ENCODE measurements at regions not wholly inside any gene's neighbourhood (a gene's known extent, or its start where the extent isn't known, plus 50 kb on each side); places are given as distances from the start of the nearest gene placed in this dataset.
"Not testable (repeated sequence)": the region's sequence is repeated elsewhere in the genome, so short reads cannot be mapped to it uniquely, and the experiment has no call there.

DNA sequence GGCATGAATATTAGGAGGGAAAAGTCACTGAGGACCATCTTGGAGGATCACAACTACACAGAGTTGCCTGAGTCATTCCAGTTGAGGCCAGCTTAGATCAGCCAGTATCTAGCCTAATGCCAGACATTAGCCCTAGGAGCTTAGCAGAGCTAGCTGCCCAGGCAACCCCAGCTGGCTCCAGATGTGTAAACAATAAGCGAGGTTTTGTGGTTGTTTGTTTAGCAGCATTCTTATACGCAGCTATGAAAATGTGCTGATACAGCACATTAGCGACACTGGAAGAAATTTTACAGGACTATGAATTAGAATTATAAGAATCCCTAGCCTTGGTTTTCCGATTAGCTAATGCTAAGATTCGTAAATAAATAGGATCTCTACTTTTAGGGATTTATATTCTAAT is 59.3 kb downstream of the BTBD3 start:
- no peak for DNase-seq

DNA sequence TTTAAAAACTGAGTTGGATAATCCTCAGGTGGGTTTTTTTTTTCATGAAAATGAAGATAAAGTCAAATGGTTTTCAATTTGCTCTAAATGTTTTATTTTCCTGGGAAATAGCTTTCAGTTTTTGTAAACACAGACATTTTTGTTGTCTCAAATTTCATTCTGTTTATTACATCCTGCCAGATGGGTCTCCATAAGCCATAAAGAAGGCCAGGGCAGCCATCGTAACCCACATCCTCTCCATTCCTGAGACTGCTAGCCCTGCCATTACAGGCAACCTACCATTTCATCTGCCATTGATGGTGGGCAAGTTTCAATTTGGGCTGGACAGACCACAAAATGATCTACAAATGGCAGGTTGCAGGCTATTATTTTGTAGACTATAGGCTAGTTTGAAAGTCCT is 60.8 kb downstream of the BTBD3 start:
- DNase-seq: no peak

DNA sequence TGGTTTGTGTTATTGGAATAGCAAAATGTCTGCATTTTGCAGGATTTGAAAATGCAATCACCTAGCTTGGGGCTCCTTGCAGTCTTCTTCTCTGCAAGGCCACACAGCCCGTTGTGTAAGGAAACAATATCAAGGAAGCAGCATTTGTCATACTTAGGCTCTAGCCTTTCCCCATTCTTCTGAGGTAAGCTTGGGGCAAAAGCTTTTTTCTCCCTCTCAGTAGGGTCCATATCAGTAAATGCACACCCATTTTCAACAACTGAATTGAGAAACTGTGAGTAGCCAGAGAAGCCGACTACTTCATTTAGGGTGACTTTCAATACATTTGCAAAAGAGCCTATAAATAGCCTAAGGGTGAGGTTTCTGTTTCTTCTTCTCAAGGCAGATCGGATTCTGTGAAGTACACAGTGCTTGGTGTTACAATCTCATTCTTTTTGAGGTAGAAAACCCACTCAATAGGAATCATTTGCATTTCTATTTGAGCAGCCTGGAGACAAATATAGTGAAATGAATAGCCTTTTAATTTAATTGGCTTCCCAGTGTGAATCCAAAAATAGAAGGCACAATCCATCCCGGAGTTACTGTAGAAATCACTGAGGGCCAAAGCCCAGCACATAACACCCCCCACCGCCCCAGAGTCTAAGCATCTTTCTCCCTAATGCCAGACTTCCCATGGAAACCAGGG is 61.8 kb downstream of the BTBD3 start:
- no peak for DNase-seq

DNA sequence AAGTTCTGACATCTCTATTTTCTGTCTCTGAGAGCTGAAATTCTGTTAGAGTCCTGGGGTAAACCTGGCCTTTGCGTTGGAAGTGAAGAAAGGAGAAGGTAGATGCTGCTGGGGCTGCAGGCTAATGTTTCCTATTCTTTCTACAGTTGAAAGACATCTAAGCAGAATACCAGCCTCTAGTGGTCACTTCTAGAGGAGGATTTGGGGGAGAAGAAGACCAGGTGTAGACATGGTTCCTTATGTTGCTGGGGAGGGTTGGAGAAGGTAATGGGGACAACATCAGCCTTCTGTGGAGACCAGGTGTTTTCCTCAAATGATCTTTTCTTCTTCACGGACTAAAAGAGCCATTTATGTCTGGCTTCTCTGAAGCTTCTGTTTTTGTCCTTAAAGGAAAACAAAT is 62.6 kb downstream of the BTBD3 start:
- DNase-seq: no peak

DNA sequence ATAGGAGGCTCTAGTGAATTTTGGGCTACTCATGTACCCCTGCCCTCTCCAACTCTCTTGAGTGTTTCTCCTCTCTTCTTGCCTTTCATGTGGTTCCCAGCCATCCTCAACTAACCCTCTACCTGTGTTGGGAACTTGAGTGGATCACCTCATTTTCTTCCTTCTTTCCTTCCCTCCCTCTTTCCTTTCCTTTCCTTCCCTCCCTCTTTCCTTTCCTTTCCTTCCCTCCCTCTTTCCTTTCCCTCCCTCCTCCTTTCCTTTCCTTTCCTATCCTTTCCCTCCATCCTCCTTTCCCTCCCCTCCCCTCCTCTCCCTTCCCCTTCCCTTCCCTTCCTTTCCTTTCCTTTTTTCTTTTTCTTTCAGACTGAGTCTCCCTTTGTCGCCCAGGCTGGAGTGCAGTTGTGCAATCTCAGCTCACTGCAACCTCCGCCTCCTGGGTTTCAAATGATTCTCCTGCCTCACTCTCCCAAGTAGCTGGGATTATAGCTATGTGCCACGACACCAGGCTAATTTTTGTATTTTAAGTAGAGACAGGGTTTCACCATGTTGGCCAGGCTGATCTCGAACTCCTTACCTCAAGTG is 63.8 kb downstream of the BTBD3 start:
- DNase-seq: no peak

DNA sequence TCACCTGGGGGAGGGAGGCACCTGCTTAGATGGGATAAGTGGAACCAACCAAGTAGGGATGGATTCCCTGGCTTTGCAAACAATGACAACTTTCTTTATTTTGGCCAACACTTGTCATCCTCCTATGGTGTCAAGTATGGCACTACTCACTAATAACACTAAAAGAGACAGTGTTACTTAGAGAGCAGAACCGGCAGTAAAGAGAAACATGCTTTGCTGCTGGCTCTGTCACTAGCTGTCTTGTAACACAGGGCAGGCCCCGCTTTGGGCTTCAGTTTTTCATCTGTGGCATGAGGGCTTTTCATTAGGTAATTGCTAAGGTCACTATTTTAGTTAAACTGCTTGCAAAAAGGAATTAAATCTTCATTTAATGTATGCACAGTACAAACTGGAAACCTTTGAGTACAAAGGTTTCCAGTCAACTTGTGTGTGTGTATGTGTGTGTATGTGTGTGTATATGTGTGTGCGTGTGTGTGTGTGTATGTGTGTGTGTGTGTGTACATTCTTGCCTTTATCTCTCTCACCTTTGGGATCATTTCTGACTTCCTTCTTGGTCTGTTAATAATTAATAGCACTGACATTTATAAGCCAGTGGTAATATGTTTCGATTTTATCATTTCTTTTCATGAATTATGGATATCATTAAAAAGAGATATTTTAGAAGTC is 64.7 kb downstream of the BTBD3 start:
- no peak for DNase-seq

DNA sequence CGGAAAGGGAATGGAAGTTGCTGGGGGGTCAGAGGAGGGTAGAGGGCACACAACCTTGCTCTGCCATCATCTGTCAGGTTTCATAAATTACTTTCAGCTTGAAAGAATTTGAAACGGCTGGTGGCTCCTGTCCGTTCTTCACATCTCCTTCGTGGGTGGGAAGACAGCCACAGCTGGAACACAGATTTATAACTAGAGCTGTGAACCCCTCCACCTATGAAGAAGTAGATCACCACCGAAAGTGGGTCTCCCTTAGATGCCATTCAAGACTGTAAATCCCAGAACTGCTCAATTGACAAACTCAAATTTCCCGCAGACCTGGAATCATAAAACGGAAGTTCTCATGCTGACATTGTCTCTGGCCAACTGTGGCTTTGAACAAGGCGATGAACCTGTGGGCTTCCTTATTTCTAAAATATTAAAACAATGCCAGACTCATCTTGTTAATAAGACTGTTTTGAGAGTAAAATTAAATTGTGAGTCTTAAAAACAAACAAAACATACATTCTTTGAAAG is 65.3 kb downstream of the BTBD3 start:
- no peak for DNase-seq

DNA sequence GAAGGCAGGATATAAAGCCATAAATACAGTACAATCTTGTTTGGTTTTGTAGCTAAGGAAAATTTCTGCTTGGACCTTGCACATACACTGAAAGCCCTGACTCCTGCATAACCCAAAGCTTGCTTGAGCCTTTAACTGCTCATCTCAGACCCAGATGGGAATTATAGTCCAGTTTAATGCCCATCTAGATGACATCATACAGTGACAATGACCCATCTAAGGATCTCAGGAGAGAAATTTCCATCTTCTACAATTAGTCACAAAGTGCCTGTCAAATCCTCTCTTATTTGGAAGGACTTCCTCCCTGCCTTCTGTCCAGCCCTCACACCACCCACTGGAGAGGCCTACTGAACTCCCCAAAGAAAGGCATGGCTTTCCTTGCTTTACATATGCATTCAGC is 69.3 kb downstream of the BTBD3 start:
- no peak for DNase-seq

DNA sequence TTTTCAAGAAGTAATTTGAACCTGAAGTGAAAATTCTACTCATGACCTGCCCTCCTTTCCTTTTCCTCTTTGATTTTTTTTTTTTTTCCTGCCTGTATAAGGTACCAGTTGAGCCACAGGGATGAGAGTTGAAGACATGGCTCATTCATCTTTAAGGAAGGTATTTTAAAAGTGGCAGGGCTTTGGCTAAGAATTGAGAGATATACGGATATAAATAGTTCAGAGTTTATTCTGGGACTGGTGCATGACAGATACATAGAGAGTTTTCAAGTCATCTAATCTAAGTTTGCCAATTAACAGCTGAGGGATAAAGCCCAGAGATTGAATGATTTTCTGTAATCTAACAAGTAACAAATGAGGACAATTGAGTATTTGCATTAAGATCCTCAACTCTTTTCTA is 69.8 kb downstream of the BTBD3 start:
- no peak for DNase-seq

DNA sequence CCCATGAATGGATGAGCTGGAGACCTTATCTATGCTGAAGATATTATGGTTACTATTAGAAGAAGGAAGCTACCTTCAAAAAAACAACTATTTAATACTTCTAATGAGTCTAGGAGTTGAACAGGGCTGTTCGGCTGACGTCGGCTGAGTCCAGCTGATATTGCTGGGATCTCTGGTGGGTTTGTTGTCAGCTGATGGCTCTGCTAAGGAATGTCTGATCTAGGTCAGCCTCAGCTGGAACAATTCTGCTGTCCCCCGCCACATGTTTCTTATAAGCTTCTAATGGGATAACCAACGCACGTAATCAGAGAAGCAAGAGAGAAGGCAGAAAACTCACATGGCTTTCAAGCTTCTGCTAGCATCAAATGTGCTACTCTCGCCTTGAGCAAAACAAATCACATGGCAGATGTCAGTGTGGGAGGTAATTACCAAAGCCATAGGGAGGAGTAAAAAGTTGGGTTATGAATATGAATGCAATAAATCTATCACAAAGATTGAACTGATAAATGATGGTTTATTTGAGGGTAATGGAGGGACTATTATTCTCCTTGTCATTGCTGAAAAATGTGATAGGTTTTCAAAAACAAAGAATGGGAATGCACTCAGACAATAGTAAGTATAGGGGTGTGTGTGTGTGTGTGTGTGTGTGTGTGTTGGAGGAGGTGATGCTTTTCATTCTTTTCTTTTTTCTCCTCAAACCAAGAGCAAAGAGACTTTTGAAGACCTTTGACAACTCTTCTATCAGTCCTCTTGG is 71.5 kb downstream of the BTBD3 start:
- no peak for DNase-seq

DNA sequence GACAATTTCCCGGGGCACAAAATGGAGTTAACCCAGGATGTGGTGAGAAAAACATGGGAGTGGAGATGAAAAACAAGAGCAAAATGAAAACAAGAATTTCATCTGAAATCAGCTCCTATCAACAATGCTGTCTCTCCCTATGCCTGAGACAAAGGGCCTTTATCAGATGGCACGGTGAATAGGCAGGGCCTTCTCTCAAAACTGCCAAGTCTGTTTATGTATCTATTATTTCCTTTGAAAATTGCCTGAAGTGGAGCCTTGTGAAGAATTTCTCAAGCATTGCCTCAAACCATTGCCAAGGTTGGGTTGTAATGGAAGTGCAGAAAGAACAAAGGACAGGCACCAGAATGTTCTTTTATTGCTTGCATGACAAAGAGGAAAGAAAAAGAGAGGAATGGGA is 74.7 kb downstream of the BTBD3 start:
- no peak for DNase-seq

DNA sequence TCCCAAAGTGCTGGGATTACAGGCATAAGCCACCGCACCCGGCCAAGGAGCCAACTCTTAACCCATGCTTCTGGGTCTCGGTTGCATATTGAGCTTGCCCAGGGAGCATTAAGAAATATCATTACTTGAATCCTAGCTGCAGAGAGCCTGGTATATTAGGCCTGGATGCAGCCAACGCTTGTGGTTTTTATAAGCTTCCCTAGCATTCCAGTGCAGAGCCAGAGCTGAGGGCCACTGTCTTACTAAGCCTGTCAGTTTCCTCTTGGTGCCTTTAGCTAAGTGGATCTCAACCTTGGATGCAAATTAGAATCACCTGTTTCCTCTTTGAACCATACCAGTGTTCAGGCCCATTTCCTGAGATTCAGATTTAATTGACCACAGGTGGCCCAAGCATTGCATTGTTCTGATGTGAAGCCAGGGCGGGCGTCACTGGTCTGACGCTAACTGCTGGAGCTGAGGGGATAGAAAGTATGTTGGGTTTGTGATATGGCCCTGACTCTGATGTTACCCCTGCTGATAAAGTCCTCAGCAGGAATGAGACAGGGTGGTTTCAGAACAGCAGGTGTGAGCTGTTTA is 76.3 kb downstream of the BTBD3 start:
- no peak for DNase-seq

DNA sequence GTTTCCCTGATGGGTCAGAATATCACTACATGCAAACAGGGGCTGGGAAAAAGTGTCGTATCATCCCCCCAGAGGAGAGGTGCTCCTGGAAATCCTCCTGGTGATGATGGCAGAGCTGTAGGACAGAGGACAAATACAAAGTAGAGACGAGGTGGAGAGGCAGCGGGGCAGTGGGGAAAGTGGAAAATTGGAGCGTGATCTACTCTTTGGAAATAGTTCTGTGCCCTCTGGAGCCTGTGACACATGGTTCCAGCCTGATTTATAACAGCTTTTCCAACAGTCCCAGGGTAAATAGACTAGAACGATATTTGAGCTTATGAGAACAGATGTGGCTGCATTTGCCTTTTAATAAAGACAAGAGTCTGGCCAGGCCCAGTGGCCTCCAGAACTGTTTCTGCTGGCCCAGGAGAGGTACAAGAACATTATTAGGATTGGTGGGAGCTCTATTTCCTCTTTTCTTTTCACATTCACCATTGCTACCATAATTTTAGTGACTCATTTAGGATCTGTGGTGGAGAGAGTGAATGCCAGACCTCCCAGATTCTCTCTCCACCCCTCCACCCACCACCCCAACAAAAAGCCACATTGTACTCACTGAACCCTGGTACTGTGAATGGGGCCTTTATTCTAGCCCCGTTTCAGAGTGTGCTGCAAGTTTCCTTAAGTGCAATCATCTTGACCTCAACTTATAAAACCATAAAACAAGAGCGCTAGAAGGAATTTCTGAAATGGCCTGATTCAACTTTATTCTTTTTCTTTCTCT is 78.3 kb downstream of the BTBD3 start:
- DNase-seq: no peak

DNA sequence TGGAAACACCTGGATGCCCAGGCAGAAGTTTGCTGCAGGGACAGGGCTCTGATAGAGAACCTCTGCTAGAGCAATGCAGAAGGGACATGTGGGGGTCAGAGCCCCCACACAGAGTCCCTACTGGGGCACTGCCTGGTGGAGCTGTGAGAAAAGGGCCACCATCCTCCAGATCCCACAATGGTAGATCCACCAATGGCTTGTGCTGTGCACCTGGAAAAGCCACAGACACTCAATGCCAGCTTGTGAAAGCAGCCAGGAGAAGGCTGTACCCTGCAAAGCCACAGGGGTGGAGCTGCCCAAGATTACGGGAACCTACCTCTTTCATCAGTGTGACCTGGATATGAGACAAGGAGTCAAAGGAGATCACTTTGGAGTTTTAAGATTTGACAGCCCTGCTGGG is 87.1 kb downstream of the BTBD3 start:
- DNase-seq: not testable (repeated sequence)

DNA sequence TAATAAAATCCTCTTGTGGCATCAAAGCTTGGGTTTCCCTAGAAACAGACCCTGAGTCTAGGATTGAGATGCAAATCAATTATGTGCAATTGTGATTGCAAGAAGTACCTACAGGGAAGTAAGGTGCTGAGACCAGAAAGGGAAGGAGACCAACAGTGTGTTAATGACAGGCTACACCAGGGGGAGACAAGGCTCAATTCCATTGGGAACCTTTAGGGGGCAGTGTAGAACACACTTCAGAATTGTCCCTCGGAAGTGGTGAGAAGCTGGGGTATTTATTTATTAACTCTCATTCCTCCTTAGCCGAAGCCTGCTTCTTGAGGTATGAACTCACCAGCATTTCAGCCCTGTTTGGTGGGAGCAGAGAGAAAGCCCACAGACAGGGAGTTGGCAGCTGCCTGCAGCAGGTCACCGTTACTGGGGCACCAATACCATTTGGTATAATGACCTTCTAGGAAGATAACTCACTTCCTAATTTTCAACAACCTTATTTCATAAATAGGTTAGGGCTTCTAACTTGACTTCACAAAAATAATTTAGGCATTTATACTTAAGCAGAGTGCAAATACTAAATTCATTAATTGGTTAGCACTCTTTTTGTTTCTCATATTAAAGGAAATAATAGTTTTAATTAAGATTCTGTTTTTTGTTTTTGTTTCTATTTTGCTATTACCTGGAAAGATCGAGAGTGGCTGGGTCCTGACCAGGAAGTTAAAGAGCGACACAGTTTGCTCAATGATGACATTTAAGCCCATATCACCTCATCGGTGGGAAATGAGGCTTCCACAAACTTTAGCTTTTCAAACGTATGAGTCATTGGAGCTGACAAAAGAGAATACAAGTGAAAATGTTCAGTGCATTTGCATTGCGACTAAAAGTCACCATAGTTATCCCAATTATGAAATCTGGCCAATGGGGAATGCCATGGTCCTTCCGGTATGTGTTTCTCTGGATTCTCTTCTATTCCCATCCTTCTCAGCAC is 94.8 kb downstream of the BTBD3 start:
- DNase-seq: no peak

DNA sequence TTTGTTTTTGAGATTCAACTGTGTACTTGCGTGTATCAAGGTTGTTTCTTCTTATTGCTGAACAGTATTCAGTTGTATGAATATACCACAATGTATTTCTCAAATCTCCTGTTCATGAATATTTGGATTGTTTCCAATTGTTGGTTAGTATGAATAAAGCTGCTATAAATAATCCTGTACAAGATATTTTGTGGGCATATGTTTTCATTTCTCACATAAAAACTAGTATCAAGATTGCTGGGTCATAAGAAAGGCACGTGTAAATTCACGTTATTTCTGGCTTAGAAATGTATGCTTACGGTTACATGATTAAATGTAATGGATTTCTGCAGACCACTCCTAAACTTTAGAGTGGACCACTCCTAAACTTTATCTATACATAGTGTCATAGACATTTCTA is 96.6 kb downstream of the BTBD3 start:
- no peak for DNase-seq

DNA sequence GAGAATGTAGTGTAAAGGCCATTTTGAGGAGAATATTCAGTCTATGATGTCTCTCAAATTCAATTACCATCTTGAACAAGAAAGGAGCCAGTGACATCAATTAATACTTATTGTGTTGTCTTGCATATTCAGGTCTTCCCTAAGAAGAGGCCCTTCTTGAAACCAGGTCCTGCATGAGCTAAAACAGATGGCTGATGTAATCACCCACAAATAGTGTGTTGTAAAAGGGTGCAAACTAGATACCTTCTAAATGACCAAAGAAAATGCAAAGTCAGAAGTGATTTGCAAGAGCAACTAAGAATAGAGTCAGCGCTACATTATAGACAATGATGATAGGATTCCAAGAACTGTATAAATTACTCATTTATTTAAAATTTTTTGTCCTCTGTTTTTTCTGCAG is 97.0 kb downstream of the BTBD3 start:
- no peak for DNase-seq

DNA sequence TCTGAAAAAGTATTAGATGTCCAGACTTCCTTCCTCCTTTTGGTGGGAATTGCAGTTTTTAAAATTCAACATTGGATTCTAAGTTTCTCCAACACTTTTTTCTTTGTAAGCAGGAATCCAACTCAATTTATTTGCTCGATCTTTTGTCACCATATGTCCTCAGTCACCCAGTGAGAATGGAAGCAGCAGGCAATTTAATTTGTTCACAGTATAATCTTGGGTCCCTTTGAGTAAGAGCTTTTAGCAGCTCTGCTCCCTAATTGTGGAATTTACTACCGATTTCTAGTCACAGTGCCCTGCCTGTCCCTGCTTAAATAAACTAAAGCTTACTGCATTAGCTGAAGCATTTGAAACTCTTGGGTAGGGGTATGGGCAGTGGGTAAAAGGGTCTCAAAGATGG is 98.6 kb downstream of the BTBD3 start:
- DNase-seq: no peak

DNA sequence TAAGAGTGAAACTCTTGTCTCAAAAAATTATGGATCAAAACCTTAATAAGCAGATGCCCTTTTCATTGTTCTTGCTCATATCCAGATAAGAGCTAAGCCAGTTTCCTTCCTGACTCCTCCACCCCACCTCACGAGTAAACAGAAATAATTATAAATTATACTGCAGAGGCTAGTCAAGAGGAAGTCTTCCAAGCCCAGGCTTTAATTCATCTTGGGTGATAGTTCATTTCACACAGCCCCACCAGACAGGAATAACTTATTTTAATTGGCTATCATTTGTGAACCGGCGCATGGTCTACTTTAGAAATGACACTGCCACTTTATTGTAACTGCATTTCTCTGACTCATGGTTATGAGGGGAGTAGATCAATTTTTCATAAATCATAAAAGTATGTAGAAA is 102.0 kb downstream of the BTBD3 start:
- no peak for DNase-seq

DNA sequence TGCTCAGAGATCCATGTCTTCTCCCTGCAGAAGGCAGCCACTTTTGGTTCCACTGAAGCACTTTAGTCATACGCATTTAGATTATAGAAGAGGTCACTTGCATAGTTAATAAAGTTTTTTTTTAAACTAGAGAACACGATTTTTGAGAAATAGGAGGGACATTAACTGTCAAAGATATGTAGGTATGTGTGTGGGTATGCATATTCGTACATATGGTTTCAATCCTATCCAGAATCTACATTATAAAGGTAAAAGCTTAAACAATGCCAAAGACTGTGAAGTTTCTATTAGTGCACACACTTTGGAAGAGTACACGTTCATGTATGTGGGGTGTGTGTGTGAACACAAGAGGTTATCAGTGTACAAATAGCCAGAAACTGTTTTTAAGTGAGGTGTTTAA is 103.2 kb downstream of the BTBD3 start:
- DNase-seq: no peak

DNA sequence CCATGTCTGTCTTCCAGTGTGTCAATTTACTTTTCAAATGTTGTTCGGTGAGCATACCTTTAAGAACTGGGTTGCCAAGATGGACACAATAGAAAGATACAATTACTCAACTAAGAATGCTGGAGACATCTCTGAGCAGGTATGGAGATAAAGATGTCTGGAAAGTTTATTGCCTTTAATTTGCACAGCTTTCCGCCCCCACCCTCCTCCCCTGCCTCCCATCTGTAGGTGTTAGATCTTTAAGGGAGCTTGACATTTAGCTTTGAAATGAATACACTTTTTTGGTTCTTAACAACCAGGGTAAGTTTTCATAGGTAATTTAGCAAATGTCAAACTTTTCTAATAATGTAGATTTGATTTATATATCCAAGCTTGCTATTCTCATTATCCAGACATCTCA is 104.4 kb downstream of the BTBD3 start:
- DNase-seq: no peak

Data from stimulated activated CD4-positive, alpha-beta T cell treated with anti-CD3 and anti-CD28 coated beads, Interleukin-4, amount 100 ng/mL, for 4 hours (primary cell).